OCI-LY1 (cell line): ENCODE measurements at regions not wholly inside any gene's neighbourhood (a gene's known extent, or its start where the extent isn't known, plus 50 kb on each side); places are given as distances from the start of the nearest gene placed in this dataset.

Experiments used
- EZH2 ChIP-seq: fragments of 200-600 bp; sonication (generic), shearing (Covaris generic); IDR thresholded peaks from 2 replicates; pipeline ENCODE4 v1.8.0; 2017; ENCODE audit warnings: borderline replicate concordance, mixed run types, mild to moderate bottlenecking, antibody characterized with exemption, low read length, moderate library complexity, mixed read lengths
- TF ChIP-seq, protein P1 (sequence below): fragments of 200-600 bp; sonication (generic), shearing (Covaris generic); IDR thresholded peaks from 2 replicates; pipeline ENCODE4 v1.5.1; 2017; ENCODE audit warnings: mild to moderate bottlenecking, antibody characterized with exemption, low read length, moderate library complexity, mixed read lengths

- no peak for TF ChIP-seq EZH2
- TF ChIP-seq, protein P1, sequence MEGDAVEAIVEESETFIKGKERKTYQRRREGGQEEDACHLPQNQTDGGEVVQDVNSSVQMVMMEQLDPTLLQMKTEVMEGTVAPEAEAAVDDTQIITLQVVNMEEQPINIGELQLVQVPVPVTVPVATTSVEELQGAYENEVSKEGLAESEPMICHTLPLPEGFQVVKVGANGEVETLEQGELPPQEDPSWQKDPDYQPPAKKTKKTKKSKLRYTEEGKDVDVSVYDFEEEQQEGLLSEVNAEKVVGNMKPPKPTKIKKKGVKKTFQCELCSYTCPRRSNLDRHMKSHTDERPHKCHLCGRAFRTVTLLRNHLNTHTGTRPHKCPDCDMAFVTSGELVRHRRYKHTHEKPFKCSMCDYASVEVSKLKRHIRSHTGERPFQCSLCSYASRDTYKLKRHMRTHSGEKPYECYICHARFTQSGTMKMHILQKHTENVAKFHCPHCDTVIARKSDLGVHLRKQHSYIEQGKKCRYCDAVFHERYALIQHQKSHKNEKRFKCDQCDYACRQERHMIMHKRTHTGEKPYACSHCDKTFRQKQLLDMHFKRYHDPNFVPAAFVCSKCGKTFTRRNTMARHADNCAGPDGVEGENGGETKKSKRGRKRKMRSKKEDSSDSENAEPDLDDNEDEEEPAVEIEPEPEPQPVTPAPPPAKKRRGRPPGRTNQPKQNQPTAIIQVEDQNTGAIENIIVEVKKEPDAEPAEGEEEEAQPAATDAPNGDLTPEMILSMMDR, result no peak
Observed at GRCh38 chr7:89474456-89474855, 678.9 kb upstream of the TEX47 start.
